Brain microvascular endothelial cell (primary cell): ENCODE measurements at regions not wholly inside any gene's neighbourhood (a gene's known extent, or its start where the extent isn't known, plus 50 kb on each side); places are given as distances from the start of the nearest gene placed in this dataset.

Source experiments
- DNase-seq: peaks from one replicate; pipeline ENCODE4 v3.0.0-alpha.2; 2020
- H3K27ac ChIP-seq: fragments of 250-450 bp; sonication (Bioruptor Pico); 2 replicates; pipeline ENCODE4 v1.5.1; 2020; ENCODE audit warnings: mild to moderate bottlenecking, moderate library complexity
- H3K27me3 ChIP-seq: fragments of 250-450 bp; sonication (Bioruptor Pico); replicated peaks from 2 replicates; pipeline ENCODE4 v1.5.1; 2020; ENCODE audit warnings: mild to moderate bottlenecking
- H3K36me3 ChIP-seq: fragments of 250-450 bp; sonication (Bioruptor Pico); replicated peaks from 2 replicates; pipeline ENCODE4 v1.5.1; 2020; ENCODE audit warnings: mild to moderate bottlenecking
- H3K4me3 ChIP-seq: 2 replicates; pipeline ENCODE4 v1.5.1; 2011; ENCODE audit warnings: low read depth, mild to moderate bottlenecking, control low read depth, low read length, moderate library complexity
- CTCF ChIP-seq: IDR thresholded peaks from 2 replicates; pipeline ENCODE4 v1.5.1; 2011; ENCODE audit warnings: low read depth, mild to moderate bottlenecking, moderate library complexity, low read length, control low read depth, inconsistent platforms; ENCODE audit errors: missing control alignments
- in situ Hi-C: cut with HindIII; loops from 2 replicates; pipeline ENCODE4 v1.10.0; 2017; ENCODE audit warnings: low sequenced_read_pairs, low pct_ligation_motif_present

- DNase-seq: no peak
- in situ Hi-C loops: no loop called here
- no peak for TF ChIP-seq CTCF
Measured at GRCh38 chr2:133856678-133857077, 288.4 kb upstream of the NCKAP5 start.

GRCh38 chr2:133859578-133859977 lies 291.3 kb upstream of the NCKAP5 start:
- Histone ChIP-seq H3K27ac (no peak overlapping the region), H3K27me3 (no peaks in the 10 kb centered on the region), H3K36me3 (no peaks in the 10 kb centered on the region), H3K4me3 (no peak overlapping the region)
- no peak for DNase-seq
- in situ Hi-C loops: no loop called here
- no peak for TF ChIP-seq CTCF

More at GRCh38 chr2:133856678-133857077, 288.4 kb upstream of the NCKAP5 start:
- Histone ChIP-seq H3K27ac (no peak overlapping the region), H3K27me3 (no peaks in the 10 kb centered on the region), H3K4me3 (no peak overlapping the region), H3K36me3 (no peaks in the 10 kb centered on the region)

- in situ Hi-C loops: no loop called here
- no peak overlapping the region for H3K27ac ChIP-seq
- no peaks in the 10 kb centered on the region for H3K27me3 ChIP-seq
- DNase-seq: no peak
- no peaks in the 10 kb centered on the region for H3K36me3 ChIP-seq
- H3K4me3 ChIP-seq: no peak overlapping the region
- TF ChIP-seq CTCF: no peak
Measured at GRCh38 chr2:133862400-133862977, 294.2 kb upstream of the NCKAP5 start.

- H3K27me3 ChIP-seq: no peaks in the 10 kb centered on the region
- no peak for TF ChIP-seq CTCF
- H3K4me3 ChIP-seq: no peak overlapping the region
- in situ Hi-C loops: no loop called here
- H3K27ac ChIP-seq: no peak overlapping the region
- DNase-seq: no peak
- H3K36me3 ChIP-seq: no peaks in the 10 kb centered on the region
Measured at GRCh38 chr2:133863106-133863800, 295.0 kb upstream of the NCKAP5 start.

GRCh38 chr2:133865141-133865540 lies 296.9 kb upstream of the NCKAP5 start:
- DNase-seq: no peak
- H3K4me3 ChIP-seq: no peak overlapping the region
- TF ChIP-seq CTCF: no peak
- no peaks in the 10 kb centered on the region for H3K36me3 ChIP-seq
- H3K27me3 ChIP-seq: no peaks in the 10 kb centered on the region
- H3K27ac ChIP-seq: no peak overlapping the region
- in situ Hi-C loops: no loop called here
